Panc1 (cell line): ENCODE measurements at regions not wholly inside any gene's neighbourhood (a gene's known extent, or its start where the extent isn't known, plus 50 kb on each side); places are given as distances from the start of the nearest gene placed in this dataset.
"Not testable (repeated sequence)": the region's sequence is repeated elsewhere in the genome, so short reads cannot be mapped to it uniquely, and the experiment has no call there.

ENCODE experiments used
- CTCF ChIP-seq: fragments of 450-650 bp; IDR thresholded peaks from 2 replicates; pipeline ENCODE4 v1.5.1; 2017; ENCODE audit warnings: mild to moderate bottlenecking
- POLR2AphosphoS5 ChIP-seq: IDR thresholded peaks from 2 replicates; pipeline ENCODE4 v1.6.1; 2012; ENCODE audit warnings: mild to moderate bottlenecking, low read depth, low read length, moderate library complexity
- REST ChIP-seq, 2 experiments: IDR thresholded peaks; 2 replicates each; pipeline ENCODE4 v1.6.1; 2011 to 2012; ENCODE audit warnings: low read depth in 2 of 2, control low read depth in 1 of 2, low read length in 1 of 2, mild to moderate bottlenecking in 1 of 2, moderate library complexity in 1 of 2; ENCODE audit not compliant: insufficient read depth in 1 of 2
- SIN3A ChIP-seq: IDR thresholded peaks from 2 replicates; pipeline ENCODE4 v1.6.1; 2012; ENCODE audit warnings: low read depth, mild to moderate bottlenecking, low read length, moderate library complexity, borderline replicate concordance; ENCODE audit not compliant: insufficient read depth

DNA sequence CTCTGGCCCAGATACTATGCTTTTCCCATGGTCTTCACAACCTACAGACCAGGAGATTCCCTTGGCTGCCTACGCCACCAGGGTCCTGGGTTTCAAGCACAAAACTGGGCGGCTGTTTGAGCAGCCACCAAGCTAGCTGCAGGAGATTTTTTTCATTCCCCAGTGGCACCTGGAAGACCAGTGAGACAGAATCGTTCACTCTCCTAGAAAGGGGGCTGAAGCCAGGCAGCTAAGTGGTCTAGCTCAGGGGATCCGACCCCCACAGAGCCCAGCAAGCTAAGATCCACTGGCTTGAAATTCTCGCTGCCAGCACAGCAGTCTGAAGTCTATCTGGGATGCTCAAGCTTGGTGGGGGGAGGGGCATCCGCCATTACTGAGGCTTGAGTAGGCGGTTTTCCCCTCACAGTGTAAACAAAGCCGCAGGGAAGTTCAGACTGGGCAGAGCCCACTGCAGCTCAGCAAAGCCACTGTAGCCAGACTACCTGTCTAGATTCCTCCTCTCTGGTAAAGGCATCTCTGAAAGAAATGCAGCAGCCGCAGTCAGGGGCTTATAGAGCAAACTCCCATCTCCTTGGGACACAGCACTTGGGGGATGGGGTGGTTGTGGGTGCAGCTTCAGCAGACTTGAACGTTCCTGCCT, 168.7 kb upstream of the ADAMTSL1 start:
- not testable (repeated sequence) for TF ChIP-seq CTCF; REST (IDR thresholded peaks at IDR 0.05; ENCODE audit: insufficient read depth in 1 of 2, low read depth in 2 of 2, low read length in 1 of 2); SIN3A; POLR2AphosphoS5
